ENCODE measurements at regions not wholly inside any gene's neighbourhood (a gene's known extent, or its start where the extent isn't known, plus 50 kb on each side); places are given as distances from the start of the nearest gene placed in this dataset.

DNA sequence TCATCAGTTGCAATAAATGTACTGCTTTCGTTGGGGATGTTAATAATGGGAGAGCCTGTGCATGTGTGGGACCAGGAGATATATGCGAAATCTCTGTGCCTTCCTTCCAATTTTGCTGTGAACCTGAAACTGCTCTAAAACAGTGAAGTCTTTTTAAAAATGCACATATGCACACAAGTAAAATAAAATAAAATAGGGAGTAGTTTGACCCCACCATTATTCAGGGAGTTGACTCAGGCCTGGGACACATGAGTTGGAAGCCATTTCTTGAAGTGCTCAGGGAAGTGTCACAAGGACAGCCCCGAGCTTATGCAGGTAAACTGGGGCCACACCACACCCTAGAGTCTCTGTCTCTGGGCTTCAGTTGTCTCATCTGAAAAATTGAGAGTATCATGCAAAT lies 183.1 kb upstream of the POU2AF2 start:
- Histone ChIP-seq H3K27me3 (ENCODE audit: control insufficient read depth, insufficient read depth, low read length) (no peaks in the 10 kb centered on the region), H3K4me3 (ENCODE audit: low read depth, low read length) (no peak overlapping the region), H3K36me3 (ENCODE audit: control insufficient read depth, insufficient read depth, low read length) (no peaks in the 10 kb centered on the region)
- TF ChIP-seq, protein P1, sequence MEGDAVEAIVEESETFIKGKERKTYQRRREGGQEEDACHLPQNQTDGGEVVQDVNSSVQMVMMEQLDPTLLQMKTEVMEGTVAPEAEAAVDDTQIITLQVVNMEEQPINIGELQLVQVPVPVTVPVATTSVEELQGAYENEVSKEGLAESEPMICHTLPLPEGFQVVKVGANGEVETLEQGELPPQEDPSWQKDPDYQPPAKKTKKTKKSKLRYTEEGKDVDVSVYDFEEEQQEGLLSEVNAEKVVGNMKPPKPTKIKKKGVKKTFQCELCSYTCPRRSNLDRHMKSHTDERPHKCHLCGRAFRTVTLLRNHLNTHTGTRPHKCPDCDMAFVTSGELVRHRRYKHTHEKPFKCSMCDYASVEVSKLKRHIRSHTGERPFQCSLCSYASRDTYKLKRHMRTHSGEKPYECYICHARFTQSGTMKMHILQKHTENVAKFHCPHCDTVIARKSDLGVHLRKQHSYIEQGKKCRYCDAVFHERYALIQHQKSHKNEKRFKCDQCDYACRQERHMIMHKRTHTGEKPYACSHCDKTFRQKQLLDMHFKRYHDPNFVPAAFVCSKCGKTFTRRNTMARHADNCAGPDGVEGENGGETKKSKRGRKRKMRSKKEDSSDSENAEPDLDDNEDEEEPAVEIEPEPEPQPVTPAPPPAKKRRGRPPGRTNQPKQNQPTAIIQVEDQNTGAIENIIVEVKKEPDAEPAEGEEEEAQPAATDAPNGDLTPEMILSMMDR (IDR thresholded peaks at IDR 0.05; ENCODE audit: insufficient read depth, low read length, severe bottlenecking), result no peak
- FAIRE-seq (no peak), DNase-seq (ENCODE audit: low read depth) (no peak)

DNA sequence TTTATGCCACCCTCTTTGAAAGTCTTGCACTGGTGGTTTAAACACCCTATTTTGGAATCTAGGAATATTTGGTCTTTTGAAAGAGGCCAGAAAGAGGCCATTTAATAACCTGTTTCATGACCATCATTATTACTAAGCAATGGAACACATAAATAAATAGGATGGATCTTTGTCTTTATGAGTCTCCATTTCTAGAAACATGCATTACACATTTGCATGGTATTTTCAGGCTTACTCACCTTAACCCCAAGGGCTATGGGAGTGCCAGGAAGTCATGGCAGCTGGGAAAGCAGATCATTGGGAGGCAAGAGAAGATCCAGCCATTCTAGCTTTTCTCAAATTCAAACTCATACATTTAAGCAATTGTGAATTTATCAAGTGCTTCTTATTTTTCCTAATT lies 185.8 kb upstream of the POU2AF2 start:
- no peaks in the 10 kb centered on the region for H3K36me3 ChIP-seq (ENCODE audit: control insufficient read depth, insufficient read depth, low read length)
- no peaks in the 10 kb centered on the region for H3K27me3 ChIP-seq (ENCODE audit: control insufficient read depth, insufficient read depth, low read length)
- no peak overlapping the region for H3K4me3 ChIP-seq (ENCODE audit: low read depth, low read length)
- FAIRE-seq, result peak; percentile 76
- TF ChIP-seq, protein P1 (IDR thresholded peaks at IDR 0.05; ENCODE audit: insufficient read depth, low read length, severe bottlenecking), result no peak
- peak; percentile 95 for DNase-seq (ENCODE audit: low read depth)

DNA sequence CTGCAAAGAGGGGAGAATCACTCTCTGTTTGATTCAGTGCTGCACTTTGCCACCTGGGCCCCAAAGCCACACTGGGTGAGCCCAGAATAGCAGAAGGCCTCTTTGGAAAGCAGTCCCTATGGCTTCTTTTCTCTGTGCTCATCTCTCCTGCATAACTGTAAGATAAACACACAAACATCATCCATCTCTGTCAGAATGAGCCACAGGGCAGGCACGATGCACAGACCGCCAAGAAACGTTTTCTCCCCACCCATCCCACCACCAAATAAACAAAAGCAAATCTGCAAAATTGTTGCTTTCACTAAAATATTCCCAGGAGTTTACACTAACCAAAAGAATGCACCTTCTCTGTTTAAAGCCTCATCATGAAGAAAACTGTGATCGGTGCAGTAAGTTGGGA lies 196.4 kb upstream of the POU2AF2 start:
- DNase-seq (ENCODE audit: low read depth), result no peak
- Histone ChIP-seq H3K27me3 (ENCODE audit: control insufficient read depth, insufficient read depth, low read length) (no peaks in the 10 kb centered on the region), H3K36me3 (ENCODE audit: control insufficient read depth, insufficient read depth, low read length) (no peaks in the 10 kb centered on the region), H3K4me3 (ENCODE audit: low read depth, low read length) (no peak overlapping the region)
- FAIRE-seq, result no peak
- TF ChIP-seq, protein P1 (IDR thresholded peaks at IDR 0.05; ENCODE audit: insufficient read depth, low read length, severe bottlenecking), result no peak

DNA sequence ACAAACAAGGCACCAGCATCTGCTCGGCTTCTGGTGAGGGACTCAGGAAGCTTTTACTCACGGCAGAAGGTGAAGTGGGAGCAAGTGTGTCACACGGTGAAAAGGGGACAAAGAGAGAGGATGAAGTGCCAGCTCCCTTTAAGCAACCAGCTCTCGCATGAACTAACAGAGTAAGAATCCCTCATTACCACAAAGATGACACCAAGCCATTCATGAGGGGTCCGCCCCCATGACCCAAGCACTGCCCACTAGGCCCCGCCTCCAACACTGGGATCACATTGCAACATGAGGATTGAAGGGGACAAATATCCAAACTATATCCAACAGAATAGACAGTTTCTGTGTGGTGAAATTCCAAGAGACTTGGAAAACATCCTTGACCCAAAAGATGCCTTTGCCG lies 198.2 kb upstream of the POU2AF2 start:
- Histone ChIP-seq H3K27me3 (ENCODE audit: control insufficient read depth, insufficient read depth, low read length) (no peaks in the 10 kb centered on the region), H3K4me3 (ENCODE audit: low read depth, low read length) (no peak overlapping the region), H3K36me3 (ENCODE audit: control insufficient read depth, insufficient read depth, low read length) (no peaks in the 10 kb centered on the region)
- TF ChIP-seq, protein P1 (IDR thresholded peaks at IDR 0.05; ENCODE audit: insufficient read depth, low read length, severe bottlenecking), result no peak
- DNase-seq (ENCODE audit: low read depth) (no peak), FAIRE-seq (no peak)

DNA sequence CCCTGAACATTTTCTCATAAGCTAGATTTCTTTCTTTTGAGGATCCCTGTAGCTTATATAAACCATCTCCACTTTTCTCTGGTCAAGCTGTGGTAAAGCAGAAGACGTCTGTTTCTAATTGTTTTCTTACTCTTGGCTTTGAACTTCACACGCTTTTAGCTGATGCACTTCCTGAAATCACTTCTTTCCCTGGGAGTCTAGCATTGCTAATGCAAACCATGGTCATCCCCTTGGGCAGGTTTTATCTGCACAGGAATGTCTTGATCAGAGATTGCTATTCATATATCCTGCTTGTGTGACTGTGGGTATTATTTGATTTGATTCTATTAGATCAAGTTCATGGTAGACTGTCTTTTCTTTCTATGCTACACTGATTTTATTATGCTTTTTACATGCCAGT lies 199.2 kb upstream of the POU2AF2 start:
- FAIRE-seq (no peak), DNase-seq (ENCODE audit: low read depth) (no peak)
- Histone ChIP-seq H3K4me3 (ENCODE audit: low read depth, low read length) (no peak overlapping the region), H3K27me3 (ENCODE audit: control insufficient read depth, insufficient read depth, low read length) (no peaks in the 10 kb centered on the region), H3K36me3 (ENCODE audit: control insufficient read depth, insufficient read depth, low read length) (no peaks in the 10 kb centered on the region)
- TF ChIP-seq, protein P1 (IDR thresholded peaks at IDR 0.05; ENCODE audit: insufficient read depth, low read length, severe bottlenecking), result no peak

DNA sequence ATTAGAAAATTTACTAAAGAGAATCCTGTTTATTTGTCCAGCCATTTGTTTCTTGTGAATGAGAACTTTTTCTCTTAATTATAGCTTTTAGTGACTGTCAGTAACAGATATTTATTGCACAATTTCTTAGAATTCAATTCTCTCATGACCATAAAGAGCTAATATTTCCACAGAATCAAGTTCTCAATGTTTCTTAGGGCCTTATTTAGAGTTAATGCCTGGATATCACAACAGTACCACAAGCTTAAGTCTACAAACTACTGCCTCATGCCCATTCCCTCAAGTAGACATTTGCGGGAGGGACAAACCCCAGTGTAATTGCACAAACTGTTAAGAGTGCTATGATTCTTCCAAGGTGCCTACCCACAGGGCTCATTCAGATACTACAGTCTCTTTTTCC lies 199.7 kb upstream of the POU2AF2 start:
- FAIRE-seq (no peak), DNase-seq (ENCODE audit: low read depth) (no peak)
- TF ChIP-seq, protein P1 (IDR thresholded peaks at IDR 0.05; ENCODE audit: insufficient read depth, low read length, severe bottlenecking), result no peak
- no peak overlapping the region for H3K4me3 ChIP-seq (ENCODE audit: low read depth, low read length)
- no peaks in the 10 kb centered on the region for H3K27me3 ChIP-seq (ENCODE audit: control insufficient read depth, insufficient read depth, low read length)
- no peaks in the 10 kb centered on the region for H3K36me3 ChIP-seq (ENCODE audit: control insufficient read depth, insufficient read depth, low read length)

Data from bronchial epithelial cell (primary cell).